ENCODE measurements at regions not wholly inside any gene's neighbourhood (a gene's known extent, or its start where the extent isn't known, plus 50 kb on each side); places are given as distances from the start of the nearest gene placed in this dataset.

GRCh38 chr6:80922916-80923455, 816.5 kb downstream of the BCKDHB start:
- H3K27me3 ChIP-seq (ENCODE audit: insufficient read depth, low read depth, low read length): no peaks in the 10 kb centered on the region
- H3F3A ChIP-seq (ENCODE audit: insufficient read depth, low read length, poor library complexity, severe bottlenecking): no peaks in the 10 kb centered on the region
- H3K9me3 ChIP-seq (ENCODE audit: low read length): no peaks in the 10 kb centered on the region
- H3K9ac ChIP-seq (ENCODE audit: low read length): no peak overlapping the region
- no peak for TF ChIP-seq SMC3 (conservative IDR thresholded peaks at IDR 0.05; ENCODE audit: poor library complexity)
- TF ChIP-seq, protein P1, sequence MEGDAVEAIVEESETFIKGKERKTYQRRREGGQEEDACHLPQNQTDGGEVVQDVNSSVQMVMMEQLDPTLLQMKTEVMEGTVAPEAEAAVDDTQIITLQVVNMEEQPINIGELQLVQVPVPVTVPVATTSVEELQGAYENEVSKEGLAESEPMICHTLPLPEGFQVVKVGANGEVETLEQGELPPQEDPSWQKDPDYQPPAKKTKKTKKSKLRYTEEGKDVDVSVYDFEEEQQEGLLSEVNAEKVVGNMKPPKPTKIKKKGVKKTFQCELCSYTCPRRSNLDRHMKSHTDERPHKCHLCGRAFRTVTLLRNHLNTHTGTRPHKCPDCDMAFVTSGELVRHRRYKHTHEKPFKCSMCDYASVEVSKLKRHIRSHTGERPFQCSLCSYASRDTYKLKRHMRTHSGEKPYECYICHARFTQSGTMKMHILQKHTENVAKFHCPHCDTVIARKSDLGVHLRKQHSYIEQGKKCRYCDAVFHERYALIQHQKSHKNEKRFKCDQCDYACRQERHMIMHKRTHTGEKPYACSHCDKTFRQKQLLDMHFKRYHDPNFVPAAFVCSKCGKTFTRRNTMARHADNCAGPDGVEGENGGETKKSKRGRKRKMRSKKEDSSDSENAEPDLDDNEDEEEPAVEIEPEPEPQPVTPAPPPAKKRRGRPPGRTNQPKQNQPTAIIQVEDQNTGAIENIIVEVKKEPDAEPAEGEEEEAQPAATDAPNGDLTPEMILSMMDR (IDR thresholded peaks at IDR 0.05; ENCODE audit: poor library complexity, severe bottlenecking): no peak
- H3K79me2 ChIP-seq (replicated peaks; ENCODE audit: insufficient read depth, low read length): no peaks in the 10 kb centered on the region
- H3K9me2 ChIP-seq (ENCODE audit: insufficient read depth, low read length): no peaks in the 10 kb centered on the region
- H4K20me1 ChIP-seq (ENCODE audit: insufficient read depth): no peaks in the 10 kb centered on the region
- H3K27ac ChIP-seq (ENCODE audit: low read length): no peak overlapping the region
- no peaks in the 10 kb centered on the region for H3K36me3 ChIP-seq (ENCODE audit: insufficient read depth, low read length)
- H2AFZ ChIP-seq (ENCODE audit: low read depth, low read length): no peak overlapping the region
- no peak overlapping the region for H3K4me2 ChIP-seq (ENCODE audit: low read length)
- H3K4me3 ChIP-seq (ENCODE audit: low read length): no peak overlapping the region

- Histone ChIP-seq H3K4me2 (ENCODE audit: low read length) (no peak overlapping the region), H2AFZ (ENCODE audit: low read depth, low read length) (no peak overlapping the region), H3F3A (ENCODE audit: insufficient read depth, low read length, poor library complexity, severe bottlenecking) (no peaks in the 10 kb centered on the region), H4K20me1 (ENCODE audit: insufficient read depth) (no peaks in the 10 kb centered on the region), H3K9me2 (ENCODE audit: insufficient read depth, low read length) (no peaks in the 10 kb centered on the region), H3K9ac (ENCODE audit: low read length) (no peak overlapping the region), H3K9me3 (ENCODE audit: low read length) (no peaks in the 10 kb centered on the region), H3K79me2 (replicated peaks; ENCODE audit: insufficient read depth, low read length) (no peaks in the 10 kb centered on the region), H3K27me3 (ENCODE audit: insufficient read depth, low read depth, low read length) (no peaks in the 10 kb centered on the region), H3K36me3 (ENCODE audit: insufficient read depth, low read length) (no peaks in the 10 kb centered on the region), H3K4me3 (ENCODE audit: low read length) (no peak overlapping the region), H3K27ac (ENCODE audit: low read length) (no peak overlapping the region)
- no peak for TF ChIP-seq EZH2 (IDR thresholded peaks at IDR 0.05; ENCODE audit: borderline replicate concordance, insufficient read depth, low read length, poor library complexity, severe bottlenecking)
These were observed 815.5 kb downstream of the BCKDHB start for GRCh38 chr6:80921861-80922460.

GRCh38 chr6:80907831-80908230, 801.4 kb downstream of the BCKDHB start:
- Histone ChIP-seq H3K27ac (ENCODE audit: low read length) (no peak overlapping the region), H2AFZ (ENCODE audit: low read depth, low read length) (no peak overlapping the region), H3K79me2 (replicated peaks; ENCODE audit: insufficient read depth, low read length) (no peaks in the 10 kb centered on the region), H3F3A (ENCODE audit: insufficient read depth, low read length, poor library complexity, severe bottlenecking) (no peaks in the 10 kb centered on the region), H4K20me1 (ENCODE audit: insufficient read depth) (no peaks in the 10 kb centered on the region), H3K4me3 (ENCODE audit: low read length) (no peak overlapping the region), H3K4me2 (ENCODE audit: low read length) (no peak overlapping the region), H3K36me3 (ENCODE audit: insufficient read depth, low read length) (no peaks in the 10 kb centered on the region), H3K9me2 (ENCODE audit: insufficient read depth, low read length) (no peaks in the 10 kb centered on the region), H3K27me3 (ENCODE audit: insufficient read depth, low read depth, low read length) (no peaks in the 10 kb centered on the region), H3K9me3 (ENCODE audit: low read length) (no peaks in the 10 kb centered on the region), H3K9ac (ENCODE audit: low read length) (no peak overlapping the region)
- TF ChIP-seq EZH2 (IDR thresholded peaks at IDR 0.05; ENCODE audit: borderline replicate concordance, insufficient read depth, low read length, poor library complexity, severe bottlenecking): no peak

DNA sequence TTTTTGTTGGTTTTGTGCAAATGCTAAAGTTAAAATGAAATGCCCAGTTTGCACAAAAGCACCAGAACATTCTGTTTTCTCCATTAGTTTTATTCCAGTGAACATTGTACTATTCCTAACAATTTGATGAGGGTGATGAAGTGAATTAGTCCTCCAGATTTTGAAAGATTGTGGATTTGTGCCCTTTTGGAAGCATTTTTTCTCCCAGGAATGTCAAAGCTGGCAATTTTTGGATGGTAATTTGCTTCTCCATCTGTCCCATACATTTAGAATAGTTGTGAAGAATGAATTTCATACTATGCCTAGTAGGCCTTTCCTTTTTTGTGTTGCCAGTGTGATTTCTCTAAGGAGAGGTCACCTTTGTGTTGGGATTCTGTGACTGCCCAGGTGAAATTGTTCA, 797.2 kb downstream of the BCKDHB start:
- Histone ChIP-seq H3K4me3 (ENCODE audit: low read length) (no peak overlapping the region), H3K27ac (ENCODE audit: low read length) (no peak overlapping the region), H3K4me2 (ENCODE audit: low read length) (no peak overlapping the region), H4K20me1 (ENCODE audit: insufficient read depth) (no peaks in the 10 kb centered on the region), H3K27me3 (ENCODE audit: insufficient read depth, low read depth, low read length) (no peaks in the 10 kb centered on the region), H3F3A (ENCODE audit: insufficient read depth, low read length, poor library complexity, severe bottlenecking) (no peaks in the 10 kb centered on the region), H3K9me2 (ENCODE audit: insufficient read depth, low read length) (no peaks in the 10 kb centered on the region), H3K36me3 (ENCODE audit: insufficient read depth, low read length) (no peaks in the 10 kb centered on the region), H3K9ac (ENCODE audit: low read length) (no peak overlapping the region), H3K79me2 (replicated peaks; ENCODE audit: insufficient read depth, low read length) (no peaks in the 10 kb centered on the region), H3K9me3 (ENCODE audit: low read length) (peaks cover 4% of the 10 kb centered on the region), H2AFZ (ENCODE audit: low read depth, low read length) (no peak overlapping the region)
- TF ChIP-seq RAD21 (conservative IDR thresholded peaks at IDR 0.05): no peak
- TF ChIP-seq TAF1 (IDR thresholded peaks at IDR 0.05; ENCODE audit: low read depth): no peak
